Ishikawa (cell line): ENCODE measurements at regions not wholly inside any gene's neighbourhood (a gene's known extent, or its start where the extent isn't known, plus 50 kb on each side); places are given as distances from the start of the nearest gene placed in this dataset.

Experiments
- CREB1 ChIP-seq: IDR thresholded peaks from 2 replicates; pipeline ENCODE4 v1.6.1; 2012; ENCODE audit warnings: low read depth
- EGR1 ChIP-seq: IDR thresholded peaks from 2 replicates; pipeline ENCODE4 v1.6.1; 2012
- EP300 ChIP-seq: IDR thresholded peaks from 2 replicates; pipeline ENCODE4 v1.6.1; 2012; ENCODE audit warnings: borderline replicate concordance
- RAD21 ChIP-seq: IDR thresholded peaks from 2 replicates; pipeline ENCODE4 v1.6.1; 2012; ENCODE audit warnings: low read depth
- ZBTB7A ChIP-seq: IDR thresholded peaks from 2 replicates; pipeline ENCODE4 v1.6.1; 2012; ENCODE audit warnings: low read depth
- TF ChIP-seq, protein P1 (sequence below): IDR thresholded peaks from 2 replicates; pipeline ENCODE4 v1.6.1; 2012; ENCODE audit warnings: low read depth, mild to moderate bottlenecking
- TF ChIP-seq, protein P2 (sequence below): IDR thresholded peaks from 2 replicates; pipeline ENCODE4 v1.6.1; 2012

GRCh38 chr21:18114810-18115209 lies 129.8 kb upstream of the CHODL start:
- TF ChIP-seq RAD21 (no peak), EP300 (no peak), CREB1 (no peak), EGR1 (no peak), ZBTB7A (no peak)
- TF ChIP-seq, protein P1, sequence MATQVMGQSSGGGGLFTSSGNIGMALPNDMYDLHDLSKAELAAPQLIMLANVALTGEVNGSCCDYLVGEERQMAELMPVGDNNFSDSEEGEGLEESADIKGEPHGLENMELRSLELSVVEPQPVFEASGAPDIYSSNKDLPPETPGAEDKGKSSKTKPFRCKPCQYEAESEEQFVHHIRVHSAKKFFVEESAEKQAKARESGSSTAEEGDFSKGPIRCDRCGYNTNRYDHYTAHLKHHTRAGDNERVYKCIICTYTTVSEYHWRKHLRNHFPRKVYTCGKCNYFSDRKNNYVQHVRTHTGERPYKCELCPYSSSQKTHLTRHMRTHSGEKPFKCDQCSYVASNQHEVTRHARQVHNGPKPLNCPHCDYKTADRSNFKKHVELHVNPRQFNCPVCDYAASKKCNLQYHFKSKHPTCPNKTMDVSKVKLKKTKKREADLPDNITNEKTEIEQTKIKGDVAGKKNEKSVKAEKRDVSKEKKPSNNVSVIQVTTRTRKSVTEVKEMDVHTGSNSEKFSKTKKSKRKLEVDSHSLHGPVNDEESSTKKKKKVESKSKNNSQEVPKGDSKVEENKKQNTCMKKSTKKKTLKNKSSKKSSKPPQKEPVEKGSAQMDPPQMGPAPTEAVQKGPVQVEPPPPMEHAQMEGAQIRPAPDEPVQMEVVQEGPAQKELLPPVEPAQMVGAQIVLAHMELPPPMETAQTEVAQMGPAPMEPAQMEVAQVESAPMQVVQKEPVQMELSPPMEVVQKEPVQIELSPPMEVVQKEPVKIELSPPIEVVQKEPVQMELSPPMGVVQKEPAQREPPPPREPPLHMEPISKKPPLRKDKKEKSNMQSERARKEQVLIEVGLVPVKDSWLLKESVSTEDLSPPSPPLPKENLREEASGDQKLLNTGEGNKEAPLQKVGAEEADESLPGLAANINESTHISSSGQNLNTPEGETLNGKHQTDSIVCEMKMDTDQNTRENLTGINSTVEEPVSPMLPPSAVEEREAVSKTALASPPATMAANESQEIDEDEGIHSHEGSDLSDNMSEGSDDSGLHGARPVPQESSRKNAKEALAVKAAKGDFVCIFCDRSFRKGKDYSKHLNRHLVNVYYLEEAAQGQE, result no peak
- TF ChIP-seq, protein P2, sequence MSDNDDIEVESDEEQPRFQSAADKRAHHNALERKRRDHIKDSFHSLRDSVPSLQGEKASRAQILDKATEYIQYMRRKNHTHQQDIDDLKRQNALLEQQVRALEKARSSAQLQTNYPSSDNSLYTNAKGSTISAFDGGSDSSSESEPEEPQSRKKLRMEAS, result no peak
